H1 (cell line): ENCODE measurements at regions not wholly inside any gene's neighbourhood (a gene's known extent, or its start where the extent isn't known, plus 50 kb on each side); places are given as distances from the start of the nearest gene placed in this dataset.

Source experiments
- CTCF ChIA-PET: fragments of 300-600 bp; sonication (Branson Sonifier 250); formaldehyde crosslinking; loops from one replicate; lab custom pipeline; 2021; ENCODE audit not compliant: partially characterized antibody; lab: Charles Lee
- POLR2A ChIA-PET: fragments of 300-600 bp; sonication (Branson Sonifier 250); formaldehyde crosslinking; loops from one replicate; lab custom pipeline; 2021; ENCODE audit warnings: inconsistent platforms; ENCODE audit not compliant: partially characterized antibody; lab: Charles Lee
- DNase-seq, 2 experiments: peaks; one replicate each; pipeline versions ENCODE4 v3.0.0 to v3.0.0-alpha.2; 2010 to 2022; ENCODE audit warnings: low spot score in 2 of 2, low read depth in 1 of 2, mixed read lengths in 1 of 2
- FAIRE-seq: peaks from 2 replicates; lab custom pipeline; 2011; peaks lifted over from hg19 to GRCh38; lab: Jason Lieb, UNC
- H2AFZ ChIP-seq: 2 replicates; pipeline ENCODE4 v1.8.1; 2012; ENCODE audit warnings: low read length, inconsistent platforms
- H2AK5ac ChIP-seq: 2 replicates; pipeline ENCODE4 v1.6.1; 2013; ENCODE audit warnings: low read depth, low read length
- H2BK120ac ChIP-seq: replicated peaks from 2 replicates; pipeline ENCODE3; 2013; ENCODE audit warnings: low read depth, low read length, inconsistent platforms
- H2BK12ac ChIP-seq: 2 replicates; pipeline ENCODE4 v1.6.1; 2013; ENCODE audit warnings: low read depth, low read length
- H2BK15ac ChIP-seq: 2 replicates; pipeline ENCODE4 v1.6.1; 2013; ENCODE audit warnings: low read length
- H2BK20ac ChIP-seq: 2 replicates; pipeline ENCODE4 v1.6.1; 2013; ENCODE audit warnings: low read length
- H2BK5ac ChIP-seq: 2 replicates; pipeline ENCODE4 v1.6.1; 2013; ENCODE audit warnings: low read depth, low read length
- H3K14ac ChIP-seq: 2 replicates; pipeline ENCODE4 v1.6.1; 2013; ENCODE audit warnings: inconsistent platforms; ENCODE audit not compliant: insufficient read length
- H3K18ac ChIP-seq: 2 replicates; pipeline ENCODE4 v1.6.1; 2013; ENCODE audit warnings: low read length; ENCODE audit errors: extremely low read depth
- H3K23ac ChIP-seq: 2 replicates; pipeline ENCODE4 v1.6.1; 2013; ENCODE audit warnings: inconsistent platforms; ENCODE audit not compliant: insufficient read length
- H3K23me2 ChIP-seq: 2 replicates; pipeline ENCODE4 v1.6.1; 2013; ENCODE audit warnings: low read depth, low read length
- H3K27ac ChIP-seq: 2 replicates; pipeline ENCODE4 v1.6.1; 2011; ENCODE audit warnings: low read depth, low read length, inconsistent platforms
- H3K27me3 ChIP-seq, 4 experiments: replicated peaks in 1 of 4; 1 replicate in 1 of 4; 2 replicates in 3 of 4; pipeline versions ENCODE4 v1.6.1 to v1.8.1; 2011 to 2013; ENCODE audit warnings: low read length in 3 of 4, mild to moderate bottlenecking in 3 of 4, inconsistent platforms in 2 of 4, mixed read lengths in 2 of 4, moderate library complexity in 1 of 4; ENCODE audit not compliant: control insufficient read depth in 3 of 4, insufficient read depth in 3 of 4; ENCODE audit errors: extremely low read depth in 1 of 4
- H3K36me3 ChIP-seq, 4 experiments: 2 replicates each; pipeline versions ENCODE4 v1.6.1 to v1.8.1; 2011 to 2013; ENCODE audit warnings: mild to moderate bottlenecking in 4 of 4, low read length in 3 of 4, moderate library complexity in 2 of 4, control low read depth in 1 of 4, inconsistent platforms in 1 of 4; ENCODE audit not compliant: insufficient read depth in 4 of 4, control insufficient read depth in 2 of 4
- H3K4ac ChIP-seq: replicated peaks from 2 replicates; pipeline ENCODE3; 2013; ENCODE audit warnings: low read length, low read depth, mixed read lengths, inconsistent platforms; ENCODE audit not compliant: insufficient read length
- H3K4me1 ChIP-seq, 4 experiments: replicated peaks in 1 of 4; 1 replicate in 1 of 4; 2 replicates in 3 of 4; pipeline versions ENCODE4 v1.6.1 to v1.8.1; 2011 to 2013; ENCODE audit warnings: low read length in 3 of 4, inconsistent platforms in 2 of 4, mixed read lengths in 1 of 4; ENCODE audit not compliant: insufficient read depth in 4 of 4, control insufficient read depth in 3 of 4
- H3K4me2 ChIP-seq, 2 experiments: 2 replicates each; pipeline versions ENCODE4 v1.6.1 to v1.8.1; 2011 to 2013; ENCODE audit warnings: low read depth in 2 of 2, low read length in 2 of 2, control low read depth in 1 of 2, inconsistent platforms in 1 of 2, mild to moderate bottlenecking in 1 of 2; ENCODE audit not compliant: insufficient read depth in 1 of 2
- H3K4me3 ChIP-seq, 4 experiments: fragments of 200-600, 300-600 bp in 1 of 4; sonication (generic), shearing (Covaris generic), sonication (Bioruptor Twin) in 1 of 4; 2 replicates each; pipeline versions ENCODE4 v1.5.1 to v1.8.1; 2011 to 2016; ENCODE audit warnings: low read length in 4 of 4, low read depth in 3 of 4, control low read depth in 2 of 4, inconsistent platforms in 2 of 4, mild to moderate bottlenecking in 2 of 4, mixed read lengths in 1 of 4, moderate library complexity in 1 of 4; ENCODE audit not compliant: insufficient read depth in 2 of 4; ENCODE audit errors: extremely low read depth in 1 of 4
- H3K56ac ChIP-seq: replicated peaks from 2 replicates; pipeline ENCODE3; 2013; ENCODE audit warnings: low read depth, mild to moderate bottlenecking, mixed read lengths, low read length, inconsistent platforms; ENCODE audit not compliant: insufficient read length
- H3K79me1 ChIP-seq: 2 replicates; pipeline ENCODE4 v1.6.1; 2013; ENCODE audit warnings: low read depth, low read length, control low read depth
- H3K79me2 ChIP-seq, 2 experiments: 2 replicates each; pipeline versions ENCODE4 v1.6.1 to v1.8.1; 2012 to 2013; ENCODE audit warnings: low read length in 2 of 2, mild to moderate bottlenecking in 2 of 2, inconsistent platforms in 1 of 2; ENCODE audit not compliant: insufficient read depth in 2 of 2, control insufficient read depth in 1 of 2
- H3K9ac ChIP-seq, 4 experiments: replicated peaks in 1 of 4; 1 replicate in 1 of 4; 2 replicates in 3 of 4; pipeline versions ENCODE4 v1.6.1 to v1.8.1; 2011 to 2013; ENCODE audit warnings: low read depth in 3 of 4, low read length in 3 of 4, control low read depth in 2 of 4, mild to moderate bottlenecking in 2 of 4, moderate library complexity in 2 of 4, inconsistent platforms in 1 of 4; ENCODE audit errors: extremely low read depth in 1 of 4
- H3K9me3 ChIP-seq, 2 experiments: 2 replicates each; pipeline versions ENCODE4 v1.6.1 to v1.8.1; 2012 to 2013; ENCODE audit warnings: mild to moderate bottlenecking in 2 of 2, moderate library complexity in 2 of 2, control low read depth in 1 of 2, inconsistent platforms in 1 of 2, low read depth in 1 of 2, low read length in 1 of 2, mixed read lengths in 1 of 2; ENCODE audit not compliant: insufficient read depth in 2 of 2
- H4K20me1 ChIP-seq, 2 experiments: replicated peaks in 1 of 2; 2 replicates each; pipeline versions ENCODE3 to v1.8.1; 2011 to 2013; ENCODE audit warnings: inconsistent platforms in 2 of 2, low read length in 2 of 2, mild to moderate bottlenecking in 1 of 2; ENCODE audit not compliant: insufficient read depth in 2 of 2, control insufficient read depth in 1 of 2
- H4K5ac ChIP-seq: 2 replicates; pipeline ENCODE4 v1.6.1; 2013; ENCODE audit warnings: low read length, low read depth, mixed read lengths, inconsistent platforms; ENCODE audit not compliant: insufficient read length
- H4K8ac ChIP-seq: 2 replicates; pipeline ENCODE4 v1.8.0; 2013; ENCODE audit warnings: mild to moderate bottlenecking, moderate library complexity, low read length, inconsistent platforms; ENCODE audit not compliant: insufficient read depth; ENCODE audit errors: extremely low read depth
- H4K91ac ChIP-seq: replicated peaks from 2 replicates; pipeline ENCODE3; 2013; ENCODE audit warnings: low read length, mixed read lengths, inconsistent platforms; ENCODE audit not compliant: insufficient read length
- SIRT6 ChIP-seq: IDR thresholded peaks from one replicate; pipeline ENCODE4 v1.7.1; 2012; ENCODE audit warnings: low read length, inconsistent platforms
- YY1 ChIP-seq: IDR thresholded peaks from 2 replicates; pipeline ENCODE4 v1.6.1; 2011; ENCODE audit warnings: low read depth, mild to moderate bottlenecking, low read length
- WGBS, 2 experiments: shearing (Covaris generic) in 1 of 2; methylation state at CpG; one replicate each; pipeline versions ENCODE4 v1.1.6 to v1.1.7; 2013 to 2015; ENCODE audit warnings: low lambda C conversion rate in 2 of 2, mixed read lengths in 2 of 2, inconsistent platforms in 1 of 2, low coverage in 1 of 2, missing lambda C conversion rate in 1 of 2; ENCODE audit not compliant: insufficient replicate concordance in 2 of 2, insufficient coverage in 1 of 2, insufficient read length in 1 of 2; ENCODE audit errors: extremely low coverage in 1 of 2, missing lambda C conversion rate in 1 of 2; 5-methylcytosine and 5-hydroxymethylcytosine counted together

- ChIA-PET CTCF (interaction anchor here (0.6 to 8.0 kb wide), 23 partner anchors 13 to 1371 kb away, joined by 3 to 68 read pairs (median 3); no protein-coding TSS in a partner anchor), POLR2A (no interaction called here)
- Histone ChIP-seq H2AK5ac (no peak overlapping the region), H3K9me3 (peaks cover 0 to 4% of the 10 kb centered on the region in 2 experiments; a peak in 2 of 4 replicates), H3K23ac (no peak overlapping the region), H3K4me3 (no peak overlapping the region), H2BK15ac (no peak overlapping the region), H3K9ac (no peak overlapping the region), H3K27ac (no peak overlapping the region; the same call in 1 of the 2 replicates), H4K20me1 (no peaks in the 10 kb centered on the region), H3K4ac (peak overlapping the region; percentile 55), H3K27me3 (no peaks in the 10 kb centered on the region), H3K79me2 (no peaks in the 10 kb centered on the region), H2AFZ (peak overlapping the region; percentile 21; the same call in 1 of the 2 replicates), H2BK20ac (peak overlapping the region; percentile 9; the same call in 1 of the 2 replicates), H2BK12ac (no peak overlapping the region), H3K79me1 (no peaks in the 10 kb centered on the region), H3K14ac (no peak overlapping the region), H4K91ac (peak overlapping the region; percentile 45), H4K5ac (peak overlapping the region; percentile 67), H3K4me2 (no peak overlapping the region), H3K36me3 (peaks cover 0 to 13% (median 0%) of the 10 kb centered on the region in 4 experiments; a peak in 2 of 8 replicates), H3K56ac (no peak overlapping the region), H3K23me2 (no peaks in the 10 kb centered on the region), H3K4me1 (peaks cover 0 to 3% (median 0%) of the 10 kb centered on the region in 4 experiments; a peak in 2 of 7 replicates), H2BK5ac (peak overlapping the region; percentile 95; the same call in 1 of the 2 replicates), H2BK120ac (peak overlapping the region; percentile 47), H3K18ac (peak overlapping the region; percentile 43; the same call in 1 of the 2 replicates), H4K8ac (no peak overlapping the region)
- peak; percentile 85 for FAIRE-seq
- WGBS, 2 experiments, result 63% methylated on average over 8 of the region's 8 CpGs; no CpG with 5 or more reads in 1 of the 2 experiments
- DNase-seq, result peak in 1 of 2 experiments; percentile 9
- TF ChIP-seq SIRT6, result no peak
- TF ChIP-seq YY1, result 0 out of 2 replicates have a peak, but pooled peaks have one; percentile 63
Observed at GRCh38 chr10:53209944-53210611, 437.5 kb upstream of the MBL2 start.
